HG02973 (cell line): ENCODE measurements at regions not wholly inside any gene's neighbourhood (a gene's known extent, or its start where the extent isn't known, plus 50 kb on each side); places are given as distances from the start of the nearest gene placed in this dataset.

Experiments used
- ATAC-seq: cut with Tn5 transposase; IDR thresholded peaks from one replicate; pipeline ENCODE4 v1.9.1; 2021; ENCODE audit warnings: moderate library complexity; ENCODE audit not compliant: unreplicated experiment

DNA sequence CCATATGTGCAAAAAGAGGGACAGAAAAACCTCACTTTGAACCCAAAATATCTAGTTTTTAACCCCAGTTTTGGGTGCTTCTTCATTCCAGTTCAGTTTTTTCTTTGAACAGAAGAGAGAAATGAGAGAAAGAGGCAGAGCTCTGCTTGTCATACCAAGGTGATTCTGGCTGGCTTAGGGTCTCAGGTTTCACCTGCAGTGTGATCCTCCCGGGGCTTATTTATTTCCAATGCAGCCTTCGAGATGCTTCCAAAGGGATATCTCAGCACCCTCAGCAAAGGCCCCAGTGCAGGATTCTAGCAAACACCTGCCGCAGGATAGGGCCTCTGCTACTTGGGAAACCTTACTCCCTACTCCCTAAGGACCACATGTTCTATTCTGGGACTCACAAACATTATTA, 131.3 kb downstream of the WDR11 start:
- no peak for ATAC-seq

DNA sequence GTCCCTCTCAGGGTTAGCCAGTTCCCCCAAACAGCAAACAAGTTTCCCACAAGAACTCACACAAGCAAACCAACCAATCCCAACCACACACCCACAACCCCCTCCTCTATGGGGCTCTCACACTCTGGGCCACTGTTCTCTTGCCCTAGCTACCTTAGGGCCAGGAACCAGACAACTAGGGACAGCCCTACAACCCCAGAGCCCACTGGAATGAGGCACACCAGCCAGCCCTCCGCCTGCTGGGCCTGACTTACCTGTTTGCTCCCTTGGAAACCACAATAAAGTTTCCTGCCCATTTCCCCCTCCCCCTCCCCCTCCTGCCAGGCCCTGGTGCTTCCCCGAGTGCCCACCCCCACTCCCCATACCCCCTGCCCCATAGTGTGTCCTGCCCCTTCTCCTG, 132.6 kb downstream of the WDR11 start:
- no peak for ATAC-seq

DNA sequence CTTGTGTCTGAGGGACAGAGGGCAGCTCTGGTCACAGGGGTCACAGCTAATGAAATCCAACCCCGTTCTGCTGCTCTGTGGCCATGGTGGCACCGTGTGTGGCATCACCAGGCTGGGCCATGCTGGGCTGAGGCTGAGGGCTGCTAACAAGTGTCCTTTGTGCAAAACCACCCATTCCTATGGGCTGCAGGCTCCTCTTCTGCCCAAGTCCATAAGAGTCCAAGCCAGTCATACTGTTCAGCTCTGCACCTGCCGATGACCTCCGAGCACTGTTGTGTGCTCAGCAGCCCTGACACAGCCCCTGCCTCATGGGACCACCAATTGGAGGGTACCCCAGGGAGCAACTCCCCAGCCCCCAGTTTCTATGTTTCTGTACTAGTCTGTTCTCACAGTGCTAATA, 133.1 kb downstream of the WDR11 start:
- no peak for ATAC-seq

DNA sequence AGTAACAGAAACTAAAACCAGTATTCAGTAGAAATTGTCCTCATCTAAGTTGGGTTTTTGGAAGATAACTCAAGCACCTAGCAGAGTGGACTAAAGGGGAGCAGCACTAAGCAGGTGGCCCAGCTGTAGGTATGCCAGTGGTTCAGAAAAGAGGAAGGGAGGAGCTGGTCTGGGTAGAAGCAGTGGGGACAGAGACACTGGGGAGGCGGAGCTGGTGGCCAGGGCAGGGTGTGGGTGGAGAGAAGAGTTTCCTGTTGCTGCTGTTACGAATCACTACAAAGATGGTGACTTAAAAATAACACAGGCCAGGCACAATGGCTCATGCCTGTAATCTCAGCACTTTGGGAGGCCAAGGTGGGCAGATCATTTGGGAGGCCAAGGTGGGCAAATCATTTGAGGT, 136.2 kb downstream of the WDR11 start:
- no peak for ATAC-seq

DNA sequence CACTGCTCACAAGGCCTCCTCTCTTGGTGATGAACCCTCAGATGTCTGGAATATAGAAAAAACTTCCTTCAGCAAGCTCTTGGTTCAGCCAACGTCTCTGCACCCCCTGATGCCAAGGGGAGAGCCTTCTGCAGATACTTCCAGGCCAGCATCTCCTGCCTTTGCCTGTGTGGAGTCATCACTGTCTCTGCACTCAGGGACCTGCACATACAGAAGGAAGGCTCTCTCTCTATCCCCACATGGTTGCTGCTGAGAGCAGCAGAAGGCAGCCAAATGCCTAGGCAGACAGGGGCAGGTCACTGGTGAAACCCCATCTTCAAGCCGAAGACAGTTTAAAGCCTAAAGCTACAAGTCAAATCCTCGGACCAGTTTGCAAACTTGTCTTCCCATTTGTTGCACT, 137.6 kb downstream of the WDR11 start:
- ATAC-seq = no peak

DNA sequence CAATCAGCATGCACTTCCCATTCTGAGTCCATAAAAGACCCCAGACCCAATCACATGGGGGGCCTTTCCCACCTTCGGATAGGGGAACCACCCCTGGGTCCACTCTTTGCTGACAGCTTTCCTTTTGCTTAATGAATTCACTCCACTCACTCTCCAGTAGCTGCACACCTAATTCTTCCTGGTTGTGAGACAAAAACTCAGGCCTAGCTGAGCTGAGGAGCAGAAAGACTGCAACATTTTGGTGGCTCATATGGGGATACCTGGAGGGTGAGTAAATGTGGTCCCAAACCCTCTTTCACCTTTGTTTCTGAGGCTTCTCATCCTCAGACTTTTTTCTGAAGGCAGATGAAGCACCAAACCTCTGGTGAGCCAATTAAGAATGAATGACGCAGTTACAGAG, 138.1 kb downstream of the WDR11 start:
- ATAC-seq = no peak

DNA sequence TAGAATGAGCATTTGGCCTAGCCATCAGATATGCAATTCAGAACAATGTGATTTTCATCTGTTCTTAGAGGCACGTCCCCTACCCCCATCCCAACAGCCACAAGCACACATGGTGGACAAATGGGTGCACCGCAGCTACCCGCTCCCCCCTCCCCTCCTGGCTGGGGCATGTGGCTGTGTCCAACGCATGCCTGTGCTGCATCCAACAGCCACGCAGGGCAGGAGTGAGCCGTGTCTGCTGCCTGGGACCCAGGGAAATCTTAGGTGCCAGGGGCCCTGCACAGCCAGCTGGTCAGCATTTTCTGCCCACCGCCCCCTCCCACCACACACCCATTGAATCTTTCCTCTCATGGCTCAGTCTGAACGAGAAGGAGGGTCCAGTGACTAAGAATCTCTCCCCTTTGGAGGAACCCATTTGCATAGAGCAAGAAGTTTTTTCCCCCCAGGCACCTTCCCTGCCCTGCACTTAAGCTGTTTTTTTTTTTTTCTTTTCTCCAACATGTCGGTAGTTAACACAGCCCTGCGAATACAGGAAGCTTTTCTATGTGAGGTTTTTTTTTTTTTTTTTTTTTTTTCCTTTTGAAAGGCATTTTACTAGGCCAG, 138.9 kb downstream of the WDR11 start:
- ATAC-seq = no peak

DNA sequence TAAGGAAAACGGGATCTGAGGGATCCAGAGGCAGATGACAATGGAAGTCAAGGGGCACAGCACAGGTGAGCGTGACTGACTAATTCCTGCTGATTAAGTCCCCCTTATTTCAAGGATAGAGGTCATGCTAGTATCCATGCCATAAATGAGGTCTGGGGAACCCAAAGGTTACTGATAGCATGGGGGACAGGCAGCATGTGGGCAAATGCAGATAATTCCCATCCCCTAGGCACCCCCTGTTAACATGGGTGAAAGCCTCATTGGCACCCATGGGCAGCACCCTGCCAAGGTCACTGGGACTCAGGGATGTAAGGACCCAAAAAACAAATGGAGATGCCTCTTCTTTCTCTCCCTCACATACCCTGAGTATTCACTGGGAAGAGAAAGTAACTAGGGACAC, 139.7 kb downstream of the WDR11 start:
- ATAC-seq = no peak

DNA sequence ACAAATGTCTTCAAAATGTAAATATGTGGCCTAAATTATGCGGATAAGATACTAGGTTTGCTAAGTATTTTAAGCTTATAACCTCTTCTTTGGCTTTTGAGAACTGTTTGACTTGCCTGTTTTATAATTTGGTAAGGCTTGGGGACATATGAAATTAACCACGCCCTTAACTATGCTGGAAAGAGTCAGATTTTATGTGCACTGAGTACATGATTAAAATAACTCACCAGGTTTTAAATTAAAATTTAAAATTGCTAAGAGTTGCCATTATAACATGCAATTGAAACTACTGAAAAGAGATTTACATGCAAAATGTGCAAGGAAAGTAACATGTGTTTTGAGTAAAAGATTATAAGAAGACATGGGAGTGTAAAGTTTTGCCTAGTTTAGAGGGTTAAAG, 141.9 kb downstream of the WDR11 start:
- ATAC-seq = no peak

DNA sequence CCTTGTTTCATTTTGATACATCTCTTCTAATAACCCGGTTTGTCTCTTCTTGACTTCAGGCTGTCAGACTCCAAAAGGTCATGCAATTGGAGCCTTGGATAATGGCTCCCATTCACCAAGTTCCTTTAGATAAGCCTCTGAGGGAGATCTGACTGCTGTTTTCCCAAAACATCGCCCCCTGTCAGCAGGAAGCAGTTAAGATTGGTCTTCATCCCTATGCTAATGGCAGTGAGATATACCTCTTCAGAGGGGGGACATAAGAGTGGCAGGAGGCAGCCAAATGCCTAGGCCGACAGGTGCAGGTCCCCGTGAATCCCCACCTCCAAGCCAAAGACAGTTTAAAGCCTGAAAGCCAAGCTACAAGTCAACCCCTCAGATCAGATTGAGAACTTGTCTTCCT, 144.6 kb downstream of the WDR11 start:
- no peak for ATAC-seq

DNA sequence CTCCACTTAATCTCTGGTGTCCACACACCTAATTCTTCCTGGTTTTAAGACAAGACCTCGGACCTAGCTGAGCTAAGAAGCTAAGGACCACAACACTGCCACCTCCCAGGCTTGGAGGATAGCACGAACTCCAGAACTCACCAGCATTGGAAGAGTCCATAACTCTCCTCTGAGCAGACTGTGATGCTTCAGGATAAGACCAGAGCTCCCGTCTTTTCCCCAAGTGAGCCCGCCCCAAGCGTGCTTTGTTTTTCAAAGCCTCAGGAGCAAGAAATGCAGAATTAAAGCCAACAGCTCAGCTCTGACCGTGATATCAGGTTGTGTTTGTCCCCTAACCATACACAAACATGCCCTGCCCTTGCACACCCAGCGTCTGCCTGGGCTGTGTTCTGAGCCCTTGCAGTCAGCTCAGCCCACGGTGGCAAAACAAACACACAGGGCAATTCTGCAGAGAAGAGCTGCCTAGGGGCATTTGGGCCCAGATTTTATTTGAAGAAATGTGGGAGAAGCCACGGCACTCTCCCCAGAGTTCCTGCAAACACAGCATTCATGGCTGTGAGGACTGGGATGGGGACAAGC, 145.4 kb downstream of the WDR11 start:
- ATAC-seq = no peak

DNA sequence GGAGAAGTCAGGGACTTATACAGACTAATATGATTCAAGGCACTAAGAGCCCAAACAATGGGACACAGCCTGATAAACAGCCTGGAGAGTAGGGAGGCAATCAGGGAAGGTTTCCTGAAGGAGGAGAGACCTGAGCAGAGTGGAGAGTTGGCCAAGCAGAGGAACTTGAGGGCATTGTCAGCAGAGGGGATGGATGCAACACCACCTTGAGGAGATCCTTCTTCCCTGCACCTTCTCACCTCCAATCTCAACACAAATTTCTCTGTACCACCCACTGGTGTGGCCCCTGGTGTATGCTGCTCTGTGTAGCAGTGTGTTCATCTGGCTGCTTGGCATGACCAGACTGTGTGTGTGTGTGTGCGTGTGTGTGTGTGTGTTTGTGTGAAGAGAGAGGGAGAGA, 146.2 kb downstream of the WDR11 start:
- no peak for ATAC-seq

DNA sequence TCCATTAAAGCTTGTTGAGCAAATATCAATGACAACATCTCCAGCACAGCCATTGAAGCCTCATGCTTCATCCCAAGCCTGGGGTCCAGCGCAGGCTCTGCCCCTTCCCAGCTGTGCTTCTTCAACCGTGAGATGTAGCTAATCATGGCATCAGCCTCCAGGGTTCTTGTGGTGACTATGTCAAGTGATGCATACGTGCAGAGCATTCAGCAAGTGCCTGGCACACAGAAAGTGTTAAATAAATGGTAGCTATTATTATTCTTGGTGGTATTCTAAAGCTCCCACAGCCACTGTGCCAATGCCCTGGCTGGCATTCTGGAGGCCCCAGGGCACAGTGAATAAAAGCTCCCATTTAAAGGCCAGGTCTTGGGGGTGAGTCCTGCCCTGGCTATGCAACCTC, 146.6 kb downstream of the WDR11 start:
- no peak for ATAC-seq

DNA sequence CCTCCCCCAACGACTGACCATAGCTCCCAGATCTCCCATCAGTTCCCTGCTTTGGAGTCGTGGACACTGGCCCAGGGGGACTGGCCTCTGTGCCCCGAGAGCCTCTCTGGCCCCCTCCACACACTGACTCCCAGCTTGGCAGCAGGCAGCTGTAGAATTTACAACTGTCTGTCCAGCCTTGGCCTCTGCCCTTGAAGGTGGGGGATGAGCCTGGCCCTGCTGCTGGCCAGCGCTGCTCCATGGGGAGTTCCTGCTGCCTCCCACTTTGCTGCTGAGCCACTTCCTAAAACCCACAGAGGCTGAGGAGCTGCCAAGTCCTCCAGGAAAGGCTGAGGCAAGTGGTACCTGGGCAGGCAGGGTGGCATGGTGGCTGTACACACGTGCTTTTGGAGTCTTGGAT, 147.1 kb downstream of the WDR11 start:
- ATAC-seq = no peak

DNA sequence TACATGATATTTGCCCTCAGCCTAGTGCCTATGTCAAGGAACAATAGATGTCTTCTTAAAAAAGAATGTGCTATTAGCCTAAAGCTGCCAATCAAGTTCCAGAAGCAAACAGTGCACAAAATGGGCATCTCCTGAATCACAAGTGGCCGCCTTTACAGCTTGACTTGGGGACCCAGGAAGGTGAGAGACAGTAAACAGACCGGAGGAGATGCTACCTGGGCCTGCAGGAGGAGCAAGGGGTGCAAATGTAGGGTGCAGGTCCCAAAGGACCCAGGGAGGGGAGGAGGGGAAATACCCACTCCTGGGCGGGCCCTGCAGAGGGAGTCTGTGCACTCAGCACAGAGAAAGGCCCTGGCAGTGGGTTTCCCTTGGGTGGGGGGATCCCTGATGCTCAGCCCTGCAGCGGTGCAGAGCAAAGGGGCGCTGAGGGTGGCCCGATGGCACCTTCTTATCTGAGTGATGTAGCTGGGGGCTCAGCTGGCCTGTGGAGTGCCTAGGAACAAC, 147.7 kb downstream of the WDR11 start:
- no peak for ATAC-seq

DNA sequence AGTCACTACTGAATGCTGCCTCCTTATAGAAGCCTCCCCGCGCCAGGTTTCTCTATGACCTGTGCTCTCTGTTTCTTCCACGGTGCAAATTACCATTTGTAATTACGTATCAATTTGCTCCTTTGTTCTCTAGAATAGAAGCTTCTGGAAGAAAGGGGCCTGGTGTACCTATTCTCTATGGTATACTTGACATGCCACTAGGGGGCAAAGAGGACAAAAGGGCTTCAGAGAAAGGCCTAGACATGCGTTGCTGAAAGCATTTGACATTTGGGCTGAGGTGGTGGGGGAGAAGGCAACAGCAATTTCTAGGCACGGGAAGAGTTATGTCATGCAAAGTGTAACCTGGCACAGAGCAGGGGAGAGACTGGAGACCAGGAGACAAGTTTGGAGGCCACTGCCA, 148.7 kb downstream of the WDR11 start:
- no peak for ATAC-seq

DNA sequence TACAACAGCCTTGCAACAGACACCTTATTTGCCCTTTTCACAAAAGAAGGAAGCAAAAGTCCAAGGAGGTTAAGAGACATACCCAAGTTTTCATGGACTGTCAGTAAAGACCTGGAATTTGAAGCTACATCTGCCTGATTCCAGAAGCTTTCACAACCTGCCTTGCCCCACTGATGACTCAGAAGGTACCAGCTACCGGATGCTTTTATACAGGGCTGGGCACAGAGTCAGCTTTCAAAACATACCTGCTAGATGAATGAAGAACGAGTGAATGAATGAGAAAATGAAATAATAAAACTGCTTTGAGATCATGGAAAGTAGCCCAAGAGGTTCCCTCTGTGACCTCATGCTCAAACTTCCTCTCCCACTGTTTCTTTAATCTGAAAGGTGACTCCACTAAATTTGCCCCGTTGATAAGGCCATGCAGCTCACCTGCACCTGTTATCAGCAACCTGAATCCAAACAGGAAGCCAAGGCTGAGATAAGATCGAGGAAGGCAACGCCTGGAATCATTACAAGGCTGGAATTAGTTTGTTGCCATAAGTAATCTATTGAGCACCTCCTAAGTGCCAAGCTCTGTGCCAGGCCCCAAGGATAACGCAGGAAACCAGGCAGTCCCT, 151.5 kb downstream of the WDR11 start:
- ATAC-seq = no peak

DNA sequence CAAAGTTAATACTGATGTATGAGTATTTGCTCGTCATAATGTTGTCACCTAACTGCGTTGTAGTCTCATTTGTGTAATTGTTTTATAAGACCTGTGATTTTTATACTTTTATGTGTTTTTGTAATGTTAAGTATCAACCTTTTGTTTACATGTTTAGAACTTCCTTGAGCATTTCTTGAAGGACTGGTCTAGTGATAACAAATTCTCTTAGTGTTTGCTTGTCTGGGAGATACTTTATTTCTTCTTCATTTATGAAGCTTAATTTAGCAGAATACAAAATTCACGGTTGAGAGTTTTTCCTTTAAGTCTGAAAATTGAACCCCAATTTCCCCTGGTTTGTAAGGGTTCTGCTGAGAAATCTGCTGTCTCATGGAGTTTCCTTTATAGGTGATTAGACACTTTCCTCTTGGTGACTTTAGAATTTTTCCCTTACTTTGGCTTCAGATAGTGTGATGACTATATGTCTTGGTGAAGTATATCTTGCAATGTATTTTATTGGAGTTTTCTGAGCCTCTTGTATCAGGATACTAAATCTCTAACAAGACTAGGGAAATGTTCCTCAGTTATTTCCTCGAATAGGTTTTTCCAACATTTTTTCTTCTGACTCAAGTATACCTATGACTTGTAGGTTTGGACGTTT, 154.9 kb downstream of the WDR11 start:
- no peak for ATAC-seq

DNA sequence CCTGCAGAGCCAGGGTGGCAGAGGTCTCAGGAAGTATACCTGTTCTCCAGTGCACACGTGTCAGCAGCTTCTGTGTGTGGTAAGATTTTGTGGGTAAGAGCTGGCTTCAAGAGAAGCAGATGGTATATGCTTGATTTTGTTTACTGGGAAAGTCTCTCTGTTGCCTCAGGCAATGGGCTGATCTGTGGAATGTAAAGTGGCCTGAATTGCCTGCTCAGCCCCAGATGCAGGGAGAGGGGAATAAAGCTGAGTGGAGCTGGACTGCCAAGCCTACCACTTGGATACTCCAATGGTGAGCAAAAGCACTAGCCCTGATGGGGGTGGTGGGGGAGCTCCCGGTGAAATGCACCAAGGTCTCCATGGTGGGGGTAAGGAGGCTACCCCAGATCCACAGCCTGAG, 156.1 kb downstream of the WDR11 start:
- ATAC-seq = no peak

DNA sequence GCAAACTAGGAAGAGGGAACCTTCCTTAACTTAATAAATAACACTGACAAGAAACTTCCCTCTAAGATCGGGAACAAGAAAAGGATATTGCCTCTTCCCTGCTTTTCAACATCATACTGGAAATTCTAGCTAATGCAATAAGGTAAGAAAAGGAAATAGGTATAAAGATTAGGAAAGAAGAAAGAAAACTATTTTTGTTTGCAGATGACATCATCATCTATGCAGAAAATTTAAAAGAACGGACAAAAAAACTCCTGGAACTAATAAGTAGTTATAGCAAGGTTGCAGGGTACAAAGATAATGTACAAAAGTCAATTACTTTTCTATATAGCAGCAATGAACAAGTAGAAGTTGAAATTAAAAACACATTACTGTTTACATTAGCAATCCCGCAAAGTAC, 164.8 kb downstream of the WDR11 start:
- ATAC-seq = no peak

DNA sequence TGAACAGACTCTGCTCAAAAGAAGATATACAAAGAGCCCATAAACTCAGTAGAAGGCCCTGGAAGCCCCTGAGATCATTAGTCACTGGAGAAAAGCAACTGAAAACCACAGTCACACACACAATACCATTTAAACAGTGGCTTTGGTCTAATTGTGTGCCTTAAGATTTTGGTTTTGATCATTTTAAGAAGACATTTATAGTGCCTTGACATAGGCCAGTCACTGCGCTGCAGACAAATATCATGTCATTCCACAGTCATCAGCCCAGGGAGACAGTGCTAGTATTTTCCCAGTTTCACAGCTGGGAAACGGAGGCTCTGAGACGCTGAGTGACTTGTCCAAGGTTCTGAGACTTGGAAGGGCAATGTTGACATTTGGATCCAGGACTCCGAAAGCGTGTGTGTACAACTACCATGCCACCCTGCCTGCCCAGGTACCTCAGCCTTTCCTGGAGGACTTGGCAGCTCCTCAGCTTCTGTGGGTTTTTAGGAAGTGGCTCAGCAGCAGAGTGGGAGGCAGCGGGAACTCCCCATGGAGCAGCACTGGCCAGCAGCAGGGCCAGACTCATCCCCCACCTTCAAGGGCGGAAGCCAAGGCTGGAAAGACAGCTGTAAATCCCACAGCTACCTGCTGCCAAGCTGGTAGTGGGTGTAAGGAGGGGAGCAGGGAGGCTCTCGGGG, 173.9 kb downstream of the WDR11 start:
- ATAC-seq = no peak

DNA sequence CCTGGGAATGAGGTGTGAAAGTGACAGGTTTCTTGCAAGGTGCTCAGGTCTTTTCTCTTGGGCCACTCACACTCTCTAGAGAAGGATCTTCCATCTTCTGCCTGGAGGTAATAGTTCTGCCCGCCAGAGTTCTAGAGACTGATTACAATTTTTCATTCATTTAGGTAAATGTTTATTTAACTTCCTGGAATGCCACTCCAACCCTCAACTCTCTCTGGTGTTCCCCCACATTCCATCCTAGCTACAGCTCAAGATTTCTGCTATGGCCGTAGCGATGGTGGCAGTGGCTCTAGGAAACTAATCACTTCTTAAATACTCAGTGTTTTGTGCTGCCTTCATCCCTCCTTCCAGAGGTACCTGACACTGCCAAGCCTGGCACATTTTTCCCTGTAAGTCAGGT, 174.6 kb downstream of the WDR11 start:
- no peak for ATAC-seq
